ENCODE measurements at regions not wholly inside any gene's neighbourhood (a gene's known extent, or its start where the extent isn't known, plus 50 kb on each side); places are given as distances from the start of the nearest gene placed in this dataset.

- TF ChIP-seq CTCF (IDR thresholded peaks at IDR 0.05) = no peak
- TF ChIP-seq POLR2A (IDR thresholded peaks at IDR 0.05) = no peak
These were observed 349.0 kb upstream of the RGS6 start for GRCh38 chr14:71583194-71583593.

Measured in lower leg skin (tissue), 3 donors.